Loucy (cell line): ENCODE measurements at regions not wholly inside any gene's neighbourhood (a gene's known extent, or its start where the extent isn't known, plus 50 kb on each side); places are given as distances from the start of the nearest gene placed in this dataset.

Source experiments
- H2AFZ ChIP-seq: fragments of 200-600 bp; sonication (generic); 2 replicates; pipeline ENCODE4 v1.6.0; 2016; ENCODE audit warnings: antibody characterized with exemption, mild to moderate bottlenecking, low read length, moderate library complexity
- H3F3A ChIP-seq: fragments of 200-600 bp; 2 replicates; pipeline ENCODE4 v1.6.0; 2016; ENCODE audit warnings: antibody characterized with exemption, low read depth, mild to moderate bottlenecking
- H3K27me3 ChIP-seq: fragments of 200-600 bp; sonication (generic); 2 replicates; pipeline ENCODE4 v1.6.1; 2014; ENCODE audit warnings: low read length, mild to moderate bottlenecking; ENCODE audit not compliant: insufficient read depth, poor library complexity, severe bottlenecking
- H3K36me3 ChIP-seq: fragments of 200-600 bp; sonication (generic); 2 replicates; pipeline ENCODE4 v1.6.1; 2016; ENCODE audit warnings: low read length; ENCODE audit not compliant: insufficient read depth
- H3K4me1 ChIP-seq: fragments of 200-600 bp; sonication (generic); 2 replicates; pipeline ENCODE4 v1.5.1; 2014; ENCODE audit warnings: low read length, mild to moderate bottlenecking; ENCODE audit not compliant: insufficient read depth, poor library complexity, severe bottlenecking
- H3K4me2 ChIP-seq: fragments of 200-600 bp; sonication (generic); 2 replicates; pipeline ENCODE4 v1.6.0; 2014; ENCODE audit warnings: antibody characterized with exemption, low read length, low read depth, mild to moderate bottlenecking; ENCODE audit not compliant: poor library complexity, severe bottlenecking
- H3K4me3 ChIP-seq: fragments of 200-600 bp; sonication (generic); 2 replicates; pipeline ENCODE4 v1.5.1; 2014; ENCODE audit warnings: low read length, mild to moderate bottlenecking, mixed read lengths; ENCODE audit not compliant: poor library complexity, severe bottlenecking
- H3K79me2 ChIP-seq: fragments of 200-600 bp; sonication (generic); 2 replicates; pipeline ENCODE4 v1.6.1; 2014; ENCODE audit warnings: low read length; ENCODE audit not compliant: insufficient read depth
- H3K9ac ChIP-seq: fragments of 200-600 bp; sonication (generic); 2 replicates; pipeline ENCODE4 v1.6.0; 2014; ENCODE audit warnings: mild to moderate bottlenecking, low read depth, low read length, moderate library complexity; ENCODE audit not compliant: poor library complexity, severe bottlenecking
- H3K9me2 ChIP-seq: fragments of 200-600 bp; sonication (generic); replicated peaks from 2 replicates; pipeline ENCODE4 v1.6.1; 2016; ENCODE audit warnings: low read depth, low read length, mixed read lengths
- H3K9me3 ChIP-seq: fragments of 200-600 bp; sonication (generic); 2 replicates; pipeline ENCODE4 v1.6.1; 2014; ENCODE audit warnings: mild to moderate bottlenecking, antibody characterized with exemption, low read length, low read depth; ENCODE audit not compliant: insufficient read depth
- H4K20me1 ChIP-seq: fragments of 200-600 bp; sonication (generic); 2 replicates; pipeline ENCODE4 v1.6.0; 2014; ENCODE audit warnings: antibody characterized with exemption, low read length, mild to moderate bottlenecking; ENCODE audit not compliant: insufficient read depth, poor library complexity, severe bottlenecking
- CTCF ChIP-seq: fragments of 200-600 bp; sonication (generic); conservative IDR thresholded peaks from 2 replicates; pipeline ENCODE4 v1.5.1; 2014; ENCODE audit warnings: mild to moderate bottlenecking, antibody characterized with exemption, low read length
- EZH2phosphoT487 ChIP-seq: fragments of 200-600 bp; IDR thresholded peaks from 2 replicates; pipeline ENCODE4 v1.6.1; 2018; ENCODE audit warnings: antibody characterized with exemption, mild to moderate bottlenecking, moderate library complexity, borderline replicate concordance

GRCh38 chr4:129254126-129254525 lies 158.2 kb downstream of the C4orf33 start:
- no peaks in the 10 kb centered on the region for H3K9me3 ChIP-seq
- H3K9ac ChIP-seq: no peak overlapping the region
- H3K9me2 ChIP-seq: no peaks in the 10 kb centered on the region
- H3K36me3 ChIP-seq: no peaks in the 10 kb centered on the region
- H4K20me1 ChIP-seq: no peaks in the 10 kb centered on the region
- TF ChIP-seq EZH2phosphoT487: no peak
- no peak for TF ChIP-seq CTCF
- H3F3A ChIP-seq: no peaks in the 10 kb centered on the region
- H3K27me3 ChIP-seq: no peaks in the 10 kb centered on the region
- no peak overlapping the region for H2AFZ ChIP-seq
- no peaks in the 10 kb centered on the region for H3K4me1 ChIP-seq
- H3K79me2 ChIP-seq: no peaks in the 10 kb centered on the region
- H3K4me3 ChIP-seq: no peak overlapping the region
- no peak overlapping the region for H3K4me2 ChIP-seq

- H3K4me2 ChIP-seq: no peak overlapping the region
- no peaks in the 10 kb centered on the region for H3F3A ChIP-seq
Measured at GRCh38 chr4:129254526-129254925, 158.6 kb downstream of the C4orf33 start.

GRCh38 chr4:129261584-129261983 lies 165.6 kb downstream of the C4orf33 start:
- Histone ChIP-seq H3K36me3 (no peaks in the 10 kb centered on the region), H3K4me1 (no peaks in the 10 kb centered on the region), H3K4me3 (no peak overlapping the region), H3K9me2 (no peaks in the 10 kb centered on the region), H2AFZ (no peak overlapping the region), H3K9me3 (no peaks in the 10 kb centered on the region), H3F3A (no peaks in the 10 kb centered on the region), H4K20me1 (no peaks in the 10 kb centered on the region), H3K9ac (no peak overlapping the region), H3K79me2 (no peaks in the 10 kb centered on the region), H3K27me3 (no peaks in the 10 kb centered on the region), H3K4me2 (no peak overlapping the region)
- TF ChIP-seq EZH2phosphoT487: no peak

More at GRCh38 chr4:129254526-129254925, 158.6 kb downstream of the C4orf33 start:
- H4K20me1 ChIP-seq: no peaks in the 10 kb centered on the region
- no peak overlapping the region for H3K9ac ChIP-seq
- no peak overlapping the region for H2AFZ ChIP-seq
- H3K4me1 ChIP-seq: no peaks in the 10 kb centered on the region
- TF ChIP-seq EZH2phosphoT487: no peak
- no peak for TF ChIP-seq CTCF
- no peak overlapping the region for H3K4me3 ChIP-seq
- no peaks in the 10 kb centered on the region for H3K36me3 ChIP-seq
- no peaks in the 10 kb centered on the region for H3K27me3 ChIP-seq
- no peaks in the 10 kb centered on the region for H3K9me2 ChIP-seq
- H3K79me2 ChIP-seq: no peaks in the 10 kb centered on the region
- no peaks in the 10 kb centered on the region for H3K9me3 ChIP-seq

- no peaks in the 10 kb centered on the region for H3K79me2 ChIP-seq
- peak overlapping the region; percentile 7 for H3K4me3 ChIP-seq
- peak overlapping the region; percentile 49 for H3K4me2 ChIP-seq
- H4K20me1 ChIP-seq: no peaks in the 10 kb centered on the region
- H3K4me1 ChIP-seq: no peaks in the 10 kb centered on the region
- no peaks in the 10 kb centered on the region for H3K9me3 ChIP-seq
- peak overlapping the region; percentile 82 for H2AFZ ChIP-seq
- H3K27me3 ChIP-seq: no peaks in the 10 kb centered on the region
- H3F3A ChIP-seq: no peaks in the 10 kb centered on the region
- H3K36me3 ChIP-seq: no peaks in the 10 kb centered on the region
- TF ChIP-seq CTCF (no peak), EZH2phosphoT487 (no peak)
- no peaks in the 10 kb centered on the region for H3K9me2 ChIP-seq
- no peak overlapping the region for H3K9ac ChIP-seq
Measured at GRCh38 chr4:129264008-129264657, 168.2 kb downstream of the C4orf33 start.
